SK-N-DZ (cell line): ENCODE measurements at regions not wholly inside any gene's neighbourhood (a gene's known extent, or its start where the extent isn't known, plus 50 kb on each side); places are given as distances from the start of the nearest gene placed in this dataset.
"Not testable (repeated sequence)": the region's sequence is repeated elsewhere in the genome, so short reads cannot be mapped to it uniquely, and the experiment has no call there.

Experiments used
- DNase-seq: peaks from one replicate; pipeline ENCODE4 v3.0.0-alpha.2; 2015; ENCODE audit warnings: low spot score

DNA sequence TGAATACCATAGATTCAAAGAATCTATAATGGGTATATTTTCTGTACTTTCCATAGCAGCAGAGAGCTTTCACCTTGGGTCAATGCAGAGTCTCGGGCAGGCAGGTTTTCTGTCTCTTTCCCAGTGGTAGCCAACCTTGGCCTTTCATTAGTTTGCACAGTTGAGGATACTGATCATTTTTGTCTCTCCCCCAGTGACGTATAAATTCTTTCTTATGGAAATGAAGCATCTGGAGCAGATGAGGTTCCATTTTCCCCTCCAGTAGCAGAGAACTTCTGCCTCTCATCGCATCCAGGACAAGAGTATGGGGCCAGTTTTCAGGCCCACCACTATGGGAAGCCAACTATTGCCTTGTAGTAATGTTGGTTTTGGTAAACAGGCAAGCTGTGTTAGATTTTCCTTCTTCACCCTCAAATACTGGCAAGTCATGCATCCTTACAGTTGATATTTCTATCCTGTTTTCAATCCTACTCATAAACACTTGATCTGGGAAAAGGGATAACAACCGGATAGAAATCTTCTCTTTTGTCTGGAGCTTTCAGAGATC is 845.2 kb upstream of the CDH18 start:
- DNase-seq: no peak

DNA sequence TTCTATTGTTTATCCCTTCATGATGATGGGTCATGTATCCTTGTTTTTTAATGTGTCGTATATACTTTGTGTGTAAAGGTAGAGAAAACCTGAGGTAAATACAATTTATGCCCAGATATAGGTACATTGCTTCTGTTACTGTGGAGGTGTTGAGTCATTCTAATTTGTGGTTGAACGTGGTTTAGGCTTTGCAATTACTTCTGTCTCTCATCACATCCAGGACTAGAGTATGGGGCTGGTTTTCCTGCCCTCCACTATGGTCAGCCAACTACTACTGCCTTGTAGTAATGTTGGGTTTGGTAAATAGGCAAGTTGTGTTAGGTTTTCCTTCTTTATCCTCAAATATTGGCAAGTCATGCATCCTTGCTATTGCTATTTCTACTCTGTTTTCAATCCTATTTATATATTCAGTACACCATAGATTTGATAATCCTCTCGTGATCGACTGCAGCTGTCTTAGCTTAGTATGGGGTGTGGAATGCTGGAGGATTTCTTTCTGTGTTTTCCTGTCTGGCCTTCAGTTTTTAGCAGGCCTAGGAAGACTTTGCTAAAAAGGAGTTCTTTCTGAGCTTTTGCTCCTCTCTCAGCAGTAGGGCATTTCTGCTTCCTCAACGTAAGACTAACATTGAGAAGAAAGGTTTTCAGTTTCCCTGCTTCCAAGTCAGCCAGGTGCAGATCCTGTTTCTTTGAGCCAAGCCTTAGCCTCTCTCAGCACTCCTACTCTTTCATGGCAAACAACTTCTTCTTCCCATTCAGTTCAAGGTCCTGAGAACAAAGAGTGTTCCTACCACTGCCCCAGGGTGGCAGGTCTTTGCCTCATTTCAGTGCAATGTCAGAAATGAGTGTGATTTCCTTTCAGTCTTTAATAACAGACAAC is 844.4 kb upstream of the CDH18 start:
- DNase-seq: no peak

DNA sequence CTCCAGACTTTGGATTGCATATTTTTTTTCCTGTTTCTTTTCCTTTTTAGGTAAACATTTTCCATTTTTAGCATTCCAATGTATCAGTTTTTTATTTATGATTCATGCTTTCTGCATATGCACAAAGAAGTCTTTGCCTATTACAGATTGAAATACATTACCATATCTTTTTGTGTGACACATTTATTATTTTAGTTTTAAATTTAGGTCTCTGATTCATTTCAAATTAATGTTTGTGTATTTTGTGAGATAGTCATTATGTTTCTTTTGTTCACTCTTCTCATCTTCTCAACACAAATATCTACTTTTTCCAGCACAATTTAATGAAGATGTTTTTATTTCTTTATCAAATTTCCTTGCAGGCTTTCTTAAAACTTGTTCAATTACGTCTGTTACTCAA is 838.0 kb upstream of the CDH18 start:
- not testable (repeated sequence) for DNase-seq

DNA sequence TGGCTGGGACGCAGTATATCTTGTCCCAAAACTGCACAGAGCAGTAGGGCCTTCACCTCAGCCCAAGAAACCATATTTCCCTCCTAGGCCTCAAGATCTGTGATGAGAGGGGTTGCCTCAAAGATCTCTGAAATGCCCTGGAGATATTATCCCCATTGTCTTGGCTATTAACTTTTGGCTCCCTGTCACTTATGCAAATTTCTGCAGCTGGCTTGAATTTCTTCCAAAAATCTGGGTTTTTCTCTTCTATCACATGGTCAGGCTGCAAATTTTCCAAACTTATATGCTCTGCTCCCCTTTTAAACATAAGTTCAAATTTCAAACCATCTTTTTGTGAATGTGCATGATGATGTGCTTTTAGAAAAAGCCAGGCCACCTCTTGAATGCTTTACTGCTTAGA is 809.2 kb upstream of the CDH18 start:
- DNase-seq: not testable (repeated sequence)

DNA sequence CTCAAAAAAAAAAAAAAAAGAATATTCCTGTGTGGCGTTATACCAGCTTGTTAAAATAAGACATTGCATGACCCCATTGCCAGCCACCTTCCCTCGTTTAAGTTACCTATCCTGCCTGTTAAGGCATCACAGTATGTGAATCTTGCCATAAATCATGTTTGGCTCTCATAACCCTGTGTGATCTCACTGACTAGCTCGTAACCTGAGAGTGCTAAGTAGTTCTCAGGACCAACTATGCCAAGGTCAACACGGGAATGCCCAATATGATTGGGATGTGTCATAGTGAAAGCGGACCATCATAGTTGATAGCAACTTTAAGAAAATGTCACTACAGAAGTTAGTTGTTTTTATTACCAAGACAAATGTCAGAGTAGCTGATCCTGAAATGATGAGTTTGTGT is 796.8 kb upstream of the CDH18 start:
- not testable (repeated sequence) for DNase-seq

DNA sequence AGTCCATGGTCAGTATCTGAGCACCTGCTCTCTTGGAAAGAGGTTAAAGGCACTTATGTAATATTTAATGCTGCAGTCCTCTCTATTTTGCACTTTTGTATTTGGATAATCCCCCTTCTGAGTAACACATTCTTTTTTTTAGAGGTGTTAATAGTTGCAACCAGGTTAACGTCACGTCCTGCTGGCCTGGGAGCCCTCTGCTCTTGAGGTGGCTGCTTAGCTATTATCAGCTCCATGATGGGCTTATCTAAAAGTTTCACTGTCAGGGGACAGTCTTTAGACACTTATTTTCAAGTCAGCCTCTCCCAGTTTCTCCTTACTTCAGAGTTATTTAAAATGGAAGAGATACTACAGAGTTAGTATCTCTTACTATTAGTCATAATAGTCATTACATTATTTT is 795.5 kb upstream of the CDH18 start:
- not testable (repeated sequence) for DNase-seq

DNA sequence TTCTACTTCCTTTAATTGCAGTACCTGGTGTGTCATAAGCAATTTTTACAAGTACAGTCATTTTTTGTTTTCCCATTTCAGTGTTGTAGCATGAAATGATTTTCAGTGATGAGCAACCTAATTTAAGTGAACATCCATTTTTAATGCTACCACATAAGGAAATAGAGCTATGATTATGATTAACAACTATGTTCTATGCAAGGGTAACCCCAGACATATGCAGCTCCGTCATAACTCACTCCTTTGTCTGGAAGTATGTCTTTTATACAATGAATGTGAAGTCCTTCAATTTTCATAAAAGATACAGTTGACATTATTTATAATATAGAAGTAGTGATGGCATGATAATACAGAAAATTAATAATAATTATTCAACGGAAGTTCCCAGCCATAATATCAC is 783.3 kb upstream of the CDH18 start:
- not testable (repeated sequence) for DNase-seq

DNA sequence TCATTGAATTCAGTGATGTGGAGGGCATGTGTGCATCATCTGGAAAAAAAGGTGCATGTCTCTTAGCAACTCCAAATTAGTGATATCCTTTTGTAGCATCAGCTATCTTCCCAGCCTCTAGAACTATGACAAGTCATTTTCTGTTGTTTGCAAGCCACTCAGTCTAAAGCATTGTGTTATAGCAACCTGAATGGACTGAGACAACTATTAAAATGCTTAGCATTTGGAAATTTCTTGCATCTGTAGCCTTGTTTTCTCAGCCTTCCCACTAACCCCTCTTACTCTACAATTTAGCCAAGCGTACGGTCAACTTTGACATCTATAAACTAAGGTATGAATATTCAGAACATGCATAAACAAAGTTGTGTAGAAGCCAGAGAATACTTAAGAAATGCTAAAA is 777.1 kb upstream of the CDH18 start:
- DNase-seq: not testable (repeated sequence)

DNA sequence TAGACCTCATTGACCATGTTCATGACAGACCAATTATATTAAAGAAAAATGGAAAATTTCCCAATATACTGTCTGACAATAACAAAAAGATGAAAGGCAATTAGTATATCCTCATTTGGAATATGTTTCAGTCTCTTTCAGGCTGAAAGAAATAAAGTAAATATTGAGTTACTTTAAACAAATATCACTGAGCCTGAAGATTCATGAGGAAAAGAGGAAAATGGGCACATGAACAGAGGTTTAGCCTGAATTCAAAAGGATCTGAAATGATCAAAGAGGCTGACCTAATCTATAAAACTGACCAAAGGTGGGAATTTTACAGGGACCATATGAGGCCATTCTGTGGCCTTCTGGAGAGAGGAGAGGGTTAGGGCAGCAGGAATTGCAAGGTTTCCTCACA is 771.5 kb upstream of the CDH18 start:
- not testable (repeated sequence) for DNase-seq

DNA sequence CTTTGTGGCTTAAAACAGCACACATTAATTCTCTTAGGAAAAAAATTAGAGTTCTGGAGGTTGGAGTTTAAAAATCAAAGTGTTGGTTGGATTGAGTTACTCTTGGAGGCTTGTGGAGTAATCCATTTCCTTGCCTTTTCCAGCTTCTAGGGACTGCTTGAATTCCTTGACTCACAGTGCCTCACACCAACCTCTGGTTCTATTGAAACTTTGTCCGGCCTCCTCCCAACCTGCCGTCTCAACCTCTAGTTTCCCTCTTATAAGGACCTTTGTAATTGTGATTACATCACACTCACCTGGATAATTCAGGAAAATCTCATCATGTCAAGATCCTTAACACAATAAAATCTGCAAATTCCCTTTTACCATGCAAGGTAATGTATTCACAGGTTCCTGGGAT is 764.2 kb upstream of the CDH18 start:
- DNase-seq: not testable (repeated sequence)

DNA sequence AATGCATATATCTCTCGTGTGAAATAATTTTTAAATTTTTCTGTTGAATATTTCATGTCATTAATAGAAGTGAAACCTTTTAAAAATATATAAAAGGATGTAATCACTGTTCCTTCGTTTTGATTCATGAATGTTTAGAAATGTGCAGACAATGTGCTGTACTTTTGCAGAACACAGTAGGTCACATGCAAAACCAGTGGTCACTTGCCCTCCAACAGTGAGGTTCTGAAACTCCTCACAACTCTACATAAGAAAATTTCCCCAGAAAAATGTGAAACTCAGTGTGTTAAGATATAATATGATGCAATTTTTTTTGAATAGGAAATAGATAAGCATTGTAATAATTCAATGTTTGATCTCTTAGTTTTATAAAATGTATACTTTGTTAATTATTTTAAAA is 747.7 kb upstream of the CDH18 start:
- DNase-seq: not testable (repeated sequence)

DNA sequence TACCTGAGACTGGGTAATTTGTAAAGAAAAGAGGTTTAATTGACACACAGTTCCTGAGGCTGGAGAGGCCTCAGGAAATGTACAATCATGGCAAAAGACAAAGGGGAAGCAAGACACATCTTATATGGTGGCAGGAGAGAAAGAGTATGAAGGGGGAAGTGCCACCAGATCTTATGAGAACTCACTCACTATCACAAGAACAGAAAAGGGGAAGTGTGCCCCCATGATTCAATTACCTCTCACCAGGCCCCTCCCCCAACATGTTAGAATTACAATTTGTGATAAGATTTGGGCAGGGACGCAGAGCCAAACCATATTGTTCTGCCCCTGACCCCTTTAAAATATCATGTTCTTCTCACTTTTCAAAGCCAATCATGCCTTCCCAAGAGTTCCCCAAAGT is 744.2 kb upstream of the CDH18 start:
- not testable (repeated sequence) for DNase-seq

DNA sequence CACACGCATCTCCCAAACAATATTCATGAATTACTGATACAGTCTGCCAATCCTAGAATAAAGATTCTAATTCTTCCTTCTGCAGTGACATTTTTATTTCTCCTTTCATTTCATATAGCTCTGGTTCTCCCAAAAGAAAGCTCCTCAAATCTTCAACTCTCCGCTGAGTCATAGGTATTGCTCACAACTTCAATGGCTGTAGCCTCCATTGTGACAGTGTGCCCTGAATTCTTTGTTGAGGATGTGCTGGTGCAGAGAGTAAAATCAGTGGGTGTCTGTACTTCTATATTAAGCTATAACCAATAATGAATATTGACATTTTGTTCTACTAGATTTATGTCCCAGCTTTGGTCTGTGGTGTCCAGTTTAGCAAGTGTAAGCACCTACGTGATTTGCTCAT is 733.3 kb upstream of the CDH18 start:
- not testable (repeated sequence) for DNase-seq

DNA sequence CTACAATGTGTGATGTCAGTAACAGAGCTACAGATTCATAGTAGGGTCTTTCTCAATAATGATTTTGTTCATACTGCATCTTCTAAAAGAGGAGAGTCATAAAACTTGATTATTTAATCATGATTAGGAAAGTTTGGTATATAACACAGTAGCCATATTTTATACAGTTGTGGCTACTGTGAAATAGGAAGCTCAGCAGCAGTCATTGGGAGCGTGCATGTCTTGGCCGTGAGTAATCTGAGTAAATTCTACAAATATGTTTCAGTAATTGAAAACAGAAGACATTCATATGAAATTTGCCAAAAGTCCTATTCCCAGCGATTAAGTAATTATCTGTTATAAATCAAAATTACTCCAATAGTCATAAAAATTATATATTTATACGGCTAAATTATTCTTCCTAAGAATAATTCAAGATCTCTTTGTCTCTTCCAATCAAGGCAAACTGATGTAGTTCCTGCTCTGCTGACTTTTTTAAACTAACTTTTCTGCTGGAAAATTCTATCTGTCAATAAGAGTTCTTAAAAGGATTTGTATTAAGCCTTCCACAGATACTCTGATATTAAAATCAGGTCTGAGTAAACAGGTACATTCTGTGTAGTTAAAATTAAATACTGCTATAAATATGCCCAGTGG is 723.6 kb upstream of the CDH18 start:
- DNase-seq: not testable (repeated sequence)

DNA sequence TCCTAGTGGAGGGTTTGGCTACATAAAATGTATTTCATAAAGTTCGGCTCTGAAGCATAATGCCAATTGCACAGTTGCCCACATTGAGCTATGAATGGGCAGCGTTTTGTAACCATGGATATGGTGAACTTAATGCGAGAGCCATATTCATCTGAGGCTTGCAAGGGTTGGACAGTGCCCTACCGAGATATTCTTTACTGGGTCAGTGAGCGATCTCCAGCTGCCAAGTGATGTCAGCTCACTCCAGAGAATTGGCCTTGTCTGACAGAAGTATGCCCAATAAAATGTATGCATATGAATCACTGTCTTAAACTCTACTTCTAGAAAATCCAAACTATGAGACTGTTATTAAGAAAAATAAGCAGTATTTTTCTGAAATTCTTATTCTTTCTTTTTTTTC is 719.6 kb upstream of the CDH18 start:
- not testable (repeated sequence) for DNase-seq

DNA sequence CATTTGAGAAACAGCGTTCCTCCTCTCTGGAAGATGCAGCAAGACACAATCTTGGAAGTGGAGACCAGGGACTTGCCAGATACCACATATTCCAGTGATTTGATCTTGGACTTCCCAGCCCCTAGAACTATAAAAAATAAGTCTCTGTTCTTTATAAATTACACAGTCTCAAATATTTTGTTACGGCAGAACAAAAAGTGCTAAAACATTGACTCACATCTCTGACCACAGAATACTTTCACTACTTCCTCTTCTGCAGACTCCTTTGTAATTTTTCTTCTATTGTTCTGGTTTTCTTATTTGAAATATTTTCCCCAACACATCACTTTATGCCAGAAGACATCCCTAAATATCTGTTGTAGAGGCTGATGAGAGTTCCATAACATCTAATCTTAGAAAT is 706.1 kb upstream of the CDH18 start:
- no peak for DNase-seq

DNA sequence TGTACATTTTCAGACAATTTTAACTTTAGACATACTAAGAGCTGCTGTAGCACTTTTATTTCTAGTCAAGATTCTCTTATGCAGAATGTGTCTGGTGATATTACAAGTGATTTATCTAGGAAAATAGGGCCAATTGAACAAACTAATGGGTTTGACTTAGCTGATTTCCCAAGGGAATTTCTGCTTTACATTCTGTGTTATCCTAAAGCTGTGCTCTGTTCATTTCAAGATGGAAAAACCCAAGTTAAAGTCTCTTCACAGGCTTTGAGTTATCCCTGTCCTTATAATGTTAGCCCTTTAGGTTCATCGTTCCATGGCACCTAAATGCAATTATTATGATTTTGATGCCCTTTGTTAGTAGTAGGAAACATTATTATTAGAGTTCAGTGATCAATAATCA is 704.9 kb upstream of the CDH18 start:
- DNase-seq: no peak

DNA sequence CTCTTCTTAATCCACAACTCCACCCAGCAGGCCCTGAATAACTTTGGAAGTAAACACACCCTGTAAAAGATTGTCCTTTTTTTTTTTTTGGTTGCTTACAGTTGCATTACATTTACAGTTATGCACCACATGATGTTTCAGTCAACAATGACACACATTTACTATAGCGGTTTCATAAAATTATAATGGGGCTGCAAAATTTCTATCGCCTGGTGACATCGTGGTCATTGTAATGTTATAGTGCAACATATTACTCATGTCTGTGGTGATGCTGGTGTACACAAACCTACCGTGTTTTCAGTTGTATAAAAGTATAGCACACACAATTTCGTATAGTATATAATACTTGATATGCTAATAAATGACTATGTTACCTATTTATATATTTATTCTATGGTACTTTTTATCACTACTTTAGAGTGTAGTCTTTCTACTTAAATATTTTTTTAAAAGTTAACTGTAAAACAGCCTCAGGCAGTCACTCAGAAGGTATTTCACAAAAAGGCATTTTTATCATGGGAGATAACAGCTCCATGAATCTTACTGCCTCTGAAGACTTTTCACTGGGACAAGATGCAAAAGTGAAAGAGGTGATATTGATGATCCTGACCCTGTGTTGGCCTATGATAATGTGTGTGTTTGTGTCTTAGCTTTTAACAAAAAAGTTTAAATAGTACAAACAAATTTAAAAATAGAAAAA is 695.4 kb upstream of the CDH18 start:
- no peak for DNase-seq

DNA sequence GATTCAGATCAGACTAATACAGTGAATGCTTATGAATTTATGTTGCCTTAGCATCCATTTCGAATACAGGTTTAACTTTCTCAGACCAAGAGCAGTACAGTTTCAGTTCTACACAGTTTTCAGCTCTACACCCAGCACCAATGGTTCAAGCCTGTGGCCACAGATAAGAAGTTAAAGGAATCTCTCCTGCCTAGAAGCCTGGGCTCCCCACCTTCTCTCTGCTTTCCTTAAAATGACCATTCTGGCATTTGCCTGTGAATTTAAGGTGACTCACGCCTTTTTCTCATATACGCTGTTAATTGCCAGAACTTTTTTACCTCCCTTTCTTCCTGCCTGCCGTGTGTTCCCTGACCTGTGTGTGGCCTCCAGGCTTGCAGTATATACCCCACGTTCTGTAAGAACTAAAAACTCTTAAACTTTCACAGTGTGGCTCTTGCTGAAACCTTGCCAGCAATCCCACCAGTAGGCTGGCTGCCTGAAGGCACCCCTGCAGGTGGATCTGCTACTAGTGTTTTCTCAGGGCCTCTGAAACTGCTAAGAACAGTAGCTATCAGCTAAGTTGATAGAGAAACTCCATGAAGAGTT is 692.8 kb upstream of the CDH18 start:
- DNase-seq: no peak

DNA sequence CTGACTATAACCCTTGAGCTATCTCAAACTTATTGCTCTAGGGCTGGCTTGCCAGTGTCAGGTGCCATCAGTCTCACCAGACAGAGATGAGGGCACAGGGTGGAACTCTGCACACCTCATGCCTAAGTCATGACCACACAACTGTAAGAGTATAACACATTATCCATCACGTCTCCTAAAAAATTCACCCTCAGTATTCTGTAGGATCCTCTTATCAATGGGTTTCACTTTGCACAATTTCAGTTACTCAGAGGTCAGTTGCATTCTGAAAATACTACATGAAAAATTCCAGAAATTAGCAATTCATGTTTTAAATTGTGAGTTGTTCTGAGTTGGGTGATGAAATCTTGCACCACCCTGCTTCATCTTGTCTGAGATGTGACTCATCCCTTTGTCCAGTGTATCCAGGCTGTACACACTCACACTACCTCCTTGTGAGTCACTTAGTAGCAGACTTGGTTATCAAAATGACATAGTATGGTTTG is 690.9 kb upstream of the CDH18 start:
- no peak for DNase-seq

DNA sequence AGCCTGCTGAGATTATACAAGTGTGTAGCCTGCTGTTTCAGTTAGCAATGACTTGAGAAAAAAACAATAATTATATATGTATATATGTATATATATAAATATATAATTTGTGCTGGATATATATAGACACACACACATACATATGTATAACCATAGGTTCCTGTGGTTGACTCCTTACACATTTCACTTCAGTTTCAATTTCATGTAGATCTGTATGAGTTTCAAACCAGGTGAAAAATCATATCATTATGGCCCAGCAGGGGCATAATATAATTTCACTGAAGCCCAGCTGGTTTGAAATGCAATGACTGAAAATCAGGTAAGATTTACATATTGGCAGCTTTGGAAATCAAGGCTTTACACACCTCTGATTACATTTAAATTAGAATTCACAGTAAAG is 690.4 kb upstream of the CDH18 start:
- no peak for DNase-seq

DNA sequence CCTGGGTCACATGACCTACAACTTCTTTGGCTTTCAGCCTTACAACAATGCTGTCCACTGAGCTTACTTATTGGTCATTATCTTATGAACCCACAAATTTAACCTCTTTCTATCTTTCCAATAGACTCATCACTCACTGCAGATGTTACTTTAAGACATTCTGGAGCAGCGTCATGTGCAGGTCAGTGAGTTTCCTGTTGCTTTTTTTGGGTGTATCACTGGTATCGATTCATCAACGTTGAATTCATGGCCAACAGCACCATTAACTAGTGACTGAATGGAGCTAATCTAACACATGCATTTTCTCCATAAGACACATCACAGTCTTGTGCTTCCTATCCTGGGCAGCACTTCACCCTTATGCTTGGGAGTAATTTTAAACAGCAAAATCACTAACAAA is 672.6 kb upstream of the CDH18 start:
- no peak for DNase-seq
